Body of pancreas (tissue), 4 donors: ENCODE measurements at regions not wholly inside any gene's neighbourhood (a gene's known extent, or its start where the extent isn't known, plus 50 kb on each side); places are given as distances from the start of the nearest gene placed in this dataset.

Experiments
- ATAC-seq: fragments of 150-250 bp; one replicate; pipeline ENCODE4 v1.9.1; 2016
- DNase-seq, 4 donors: peaks; one replicate each; pipeline ENCODE4 v3.0.0-alpha.2; 2019
- H3K27ac ChIP-seq, 4 donors: fragments of 200-600 bp; sonication (generic); 1 replicate in 3 of 4; 2 replicates in 1 of 4; pipeline versions ENCODE4 v1.5.1 to v1.6.1; 2016 to 2019; ENCODE audit warnings: mild to moderate bottlenecking in 1 of 4, mixed read lengths in 1 of 4, moderate library complexity in 1 of 4
- H3K27me3 ChIP-seq, 2 donors: fragments of 200-600 bp; sonication (generic); one replicate each; pipeline ENCODE4 v1.6.0; 2016; ENCODE audit warnings: mild to moderate bottlenecking in 1 of 2
- H3K36me3 ChIP-seq, 2 donors: fragments of 200-600 bp; sonication (generic); replicated peaks in 1 of 2; 2 replicates each; pipeline ENCODE4 v1.5.1; 2016; ENCODE audit warnings: low read depth in 2 of 2; ENCODE audit not compliant: insufficient read depth in 1 of 2
- H3K4me1 ChIP-seq: fragments of 200-600 bp; sonication (generic); one replicate; pipeline ENCODE4 v1.6.0; 2016
- H3K4me3 ChIP-seq, 2 donors: fragments of 200-600 bp; sonication (generic); 1 replicate in 1 of 2; 2 replicates in 1 of 2; pipeline ENCODE4 v1.5.1; 2016 to 2019
- H3K9me3 ChIP-seq, 3 donors: fragments of 200-600 bp; sonication (generic); 1 replicate in 2 of 3; 2 replicates in 1 of 3; pipeline ENCODE4 v1.5.1; 2016
- CTCF ChIP-seq, 7 experiments: fragments of 450-650 bp in 4 of 7; fragments of 200-600 bp in 3 of 7; sonication (generic) in 3 of 7; IDR thresholded peaks; one replicate each; pipeline ENCODE4 v1.5.1; 2016 to 2019; ENCODE audit warnings: antibody characterized with exemption in 7 of 7
- POLR2A ChIP-seq, 3 donors: fragments of 450-650 bp; IDR thresholded peaks; one replicate each; pipeline ENCODE4 v1.6.1; 2016; ENCODE audit warnings: antibody characterized with exemption in 3 of 3, mild to moderate bottlenecking in 2 of 3
- WGBS, 2 donors: methylation state at CpG; one replicate each; pipeline ENCODE4 v1.1.5; 2017; 5-methylcytosine and 5-hydroxymethylcytosine counted together
- intact Hi-C: fragments of 100-400 bp; cut with DNase I; formaldehyde crosslinking; loops from one replicate; pipeline ENCODE4 v1.15.1; 2023

GRCh38 chr5:162382839-162383238 lies 315.3 kb downstream of the GABRG2 start:
- DNase-seq (no peak), ATAC-seq (no peak)
- H3K27me3 ChIP-seq: no peaks in the 10 kb centered on the region
- no peak overlapping the region for H3K27ac ChIP-seq
- no peaks in the 10 kb centered on the region for H3K9me3 ChIP-seq
- H3K36me3 ChIP-seq: no peaks in the 10 kb centered on the region
- intact Hi-C loops: no loop called here
- H3K4me3 ChIP-seq: no peak overlapping the region
- no peak for TF ChIP-seq POLR2A (IDR thresholded peaks at IDR 0.05)
- TF ChIP-seq CTCF (IDR thresholded peaks at IDR 0.05): no peak
- WGBS, 2 donors: 46 to 62% methylated on average over 3 of the region's 3 CpGs
- H3K4me1 ChIP-seq: no peaks in the 10 kb centered on the region

GRCh38 chr5:162384225-162384624 lies 316.7 kb downstream of the GABRG2 start:
- no peaks in the 10 kb centered on the region for H3K27me3 ChIP-seq
- no peak overlapping the region for H3K4me3 ChIP-seq
- intact Hi-C loops: no loop called here
- no peaks in the 10 kb centered on the region for H3K36me3 ChIP-seq
- H3K9me3 ChIP-seq: no peaks in the 10 kb centered on the region
- H3K4me1 ChIP-seq: no peaks in the 10 kb centered on the region
- no peak for ATAC-seq
- no peak for TF ChIP-seq CTCF (IDR thresholded peaks at IDR 0.05)
- no peak for TF ChIP-seq POLR2A (IDR thresholded peaks at IDR 0.05)
- 25 to 28% methylated on average over 2 of the region's 2 CpGs for WGBS, 2 donors
- no peak for DNase-seq
- no peak overlapping the region for H3K27ac ChIP-seq

GRCh38 chr5:162391833-162392232 lies 324.3 kb downstream of the GABRG2 start:
- H3K27me3 ChIP-seq: no peaks in the 10 kb centered on the region
- H3K27ac ChIP-seq: no peak overlapping the region
- intact Hi-C loops: no loop called here
- no peaks in the 10 kb centered on the region for H3K36me3 ChIP-seq
- H3K9me3 ChIP-seq: no peaks in the 10 kb centered on the region
- ATAC-seq (no peak), DNase-seq (no peak)
- TF ChIP-seq CTCF (IDR thresholded peaks at IDR 0.05): no peak
- TF ChIP-seq POLR2A (IDR thresholded peaks at IDR 0.05): no peak
- 58 to 60% methylated on average over 4 of the region's 4 CpGs for WGBS, 2 donors
- H3K4me3 ChIP-seq: no peak overlapping the region
- no peaks in the 10 kb centered on the region for H3K4me1 ChIP-seq

- Histone ChIP-seq H3K27me3 (no peaks in the 10 kb centered on the region), H3K4me1 (no peaks in the 10 kb centered on the region), H3K4me3 (no peak overlapping the region), H3K27ac (no peak overlapping the region), H3K36me3 (no peaks in the 10 kb centered on the region), H3K9me3 (no peaks in the 10 kb centered on the region)
- ATAC-seq (no peak), DNase-seq (no peak)
- intact Hi-C loops: no loop called here
- TF ChIP-seq CTCF (IDR thresholded peaks at IDR 0.05) (no peak), POLR2A (IDR thresholded peaks at IDR 0.05) (no peak)
Measured at GRCh38 chr5:162392336-162392735, 324.8 kb downstream of the GABRG2 start.

GRCh38 chr5:162393534-162393933 lies 326.0 kb downstream of the GABRG2 start:
- Histone ChIP-seq H3K27ac (no peak overlapping the region), H3K4me1 (no peaks in the 10 kb centered on the region), H3K36me3 (no peaks in the 10 kb centered on the region), H3K9me3 (no peaks in the 10 kb centered on the region), H3K27me3 (no peaks in the 10 kb centered on the region), H3K4me3 (no peak overlapping the region)
- ATAC-seq: no peak
- TF ChIP-seq CTCF (IDR thresholded peaks at IDR 0.05): no peak
- TF ChIP-seq POLR2A (IDR thresholded peaks at IDR 0.05): no peak
- intact Hi-C loops: no loop called here
- whole genome bisulfite sequencing, 2 donors: 52 to 70% methylated on average over 4 of the region's 4 CpGs
- no peak for DNase-seq
